ENCODE measurements at regions not wholly inside any gene's neighbourhood (a gene's known extent, or its start where the extent isn't known, plus 50 kb on each side); places are given as distances from the start of the nearest gene placed in this dataset.
A peak's percentile ranks its signal among the peaks of the same experiment; 100 is the strongest.

DNA sequence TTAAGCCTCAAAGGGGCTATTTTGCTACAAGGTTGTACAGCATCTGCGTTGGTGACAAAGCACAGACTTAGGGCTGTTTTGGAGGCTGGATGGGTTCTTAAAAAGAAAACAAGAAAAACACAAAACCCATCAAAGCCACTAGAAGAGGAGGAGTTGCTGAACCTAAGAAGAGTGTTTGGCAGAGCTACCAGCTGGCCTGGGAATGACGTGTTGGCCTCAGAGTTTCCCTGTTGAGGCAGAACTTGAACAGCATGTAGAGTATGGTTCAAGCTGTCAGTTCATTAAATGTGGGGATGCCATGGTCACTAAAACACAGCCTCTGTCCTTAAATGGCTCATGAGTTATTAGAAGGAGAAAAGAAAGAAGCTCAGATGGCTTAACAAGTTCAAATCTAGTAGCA lies 162.5 kb downstream of the TTC32 start:
- WGBS, 2 donors = 78 to 81% methylated on average over 2 of the region's 2 CpGs
- no peaks in the 10 kb centered on the region for H3K9me3 ChIP-seq
- no peak overlapping the region for H3K4me3 ChIP-seq
- H3K36me3 ChIP-seq = no peaks in the 10 kb centered on the region
- DNase-seq (ENCODE audit: low spot score in 2 of 2) = peak in 1 of 2 donors; percentile 21
- no peaks in the 10 kb centered on the region for H3K27me3 ChIP-seq
- peaks cover 0 to 13% (median 0%) of the 10 kb centered on the region in 4 donors for H3K4me1 ChIP-seq
- H3K27ac ChIP-seq = peak overlapping the region in 3 of 4 donors; percentile 19 to 62 (median 27)
- TF ChIP-seq CTCF (IDR thresholded peaks at IDR 0.05) = no peak
- TF ChIP-seq POLR2A (IDR thresholded peaks at IDR 0.05) = no peak
- no peak for TF ChIP-seq EP300 (IDR thresholded peaks at IDR 0.05)

GRCh38 chr2:19738707-19739106 lies 163.1 kb downstream of the TTC32 start:
- Histone ChIP-seq H3K4me1 (peaks cover 0 to 13% (median 0%) of the 10 kb centered on the region in 4 donors), H3K27ac (peak overlapping the region in 3 of 4 donors; percentile 38 to 66 (median 59)), H3K27me3 (no peaks in the 10 kb centered on the region), H3K9me3 (no peaks in the 10 kb centered on the region), H3K36me3 (no peaks in the 10 kb centered on the region), H3K4me3 (no peak overlapping the region)
- peak; percentile 33 to 68 for DNase-seq (ENCODE audit: low spot score in 2 of 2)
- 73 to 74% methylated on average over 11 of the region's 11 CpGs for WGBS, 2 donors
- TF ChIP-seq CTCF (IDR thresholded peaks at IDR 0.05) (no peak), EP300 (IDR thresholded peaks at IDR 0.05) (peak in 1 of 2 donors; percentile 78)

GRCh38 chr2:19736191-19736831 lies 165.5 kb downstream of the TTC32 start:
- no peaks in the 10 kb centered on the region for H3K36me3 ChIP-seq
- DNase-seq (ENCODE audit: low spot score in 2 of 2) = peak; percentile 16 to 37
- H3K27me3 ChIP-seq = no peaks in the 10 kb centered on the region
- H3K27ac ChIP-seq = no peak overlapping the region
- H3K9me3 ChIP-seq = no peaks in the 10 kb centered on the region
- no peak overlapping the region for H3K4me3 ChIP-seq
- WGBS, 2 donors = 57 to 66% methylated on average over 8 to 10 of the region's 10 CpGs
- H3K4me1 ChIP-seq = peaks cover 0 to 13% (median 0%) of the 10 kb centered on the region in 4 donors
- TF ChIP-seq CTCF (IDR thresholded peaks at IDR 0.05) = no peak
- TF ChIP-seq POLR2A (IDR thresholded peaks at IDR 0.05) = no peak
- no peak for TF ChIP-seq EP300 (IDR thresholded peaks at IDR 0.05)

DNA sequence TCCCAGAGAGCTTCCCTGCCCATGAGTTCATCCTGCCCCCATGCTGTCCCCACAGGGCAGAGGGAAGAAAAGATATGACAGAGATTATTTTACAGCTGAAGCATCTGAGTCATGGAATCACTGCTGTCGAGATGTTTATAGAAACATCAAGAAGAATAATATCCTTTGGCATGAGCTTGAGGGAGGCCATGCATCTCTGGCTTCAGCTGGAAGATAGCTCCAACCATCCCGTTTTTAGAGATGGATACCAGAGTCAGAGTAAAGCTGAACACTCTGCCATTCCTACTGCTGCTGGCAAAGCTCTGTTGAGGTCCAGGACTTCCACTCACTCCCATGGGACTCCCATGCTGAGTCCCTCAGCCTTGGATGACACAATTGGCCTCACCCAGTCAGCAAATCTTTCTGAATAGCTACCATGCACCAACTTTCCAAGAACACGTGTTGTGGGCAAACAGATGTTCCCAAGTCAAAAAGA lies 167.8 kb downstream of the TTC32 start:
- H3K27me3 ChIP-seq = no peaks in the 10 kb centered on the region
- WGBS, 2 donors = 52 to 75% methylated on average over 3 of the region's 3 CpGs
- no peaks in the 10 kb centered on the region for H3K9me3 ChIP-seq
- TF ChIP-seq CTCF (IDR thresholded peaks at IDR 0.05) = no peak
- TF ChIP-seq EP300 (IDR thresholded peaks at IDR 0.05) = no peak
- TF ChIP-seq POLR2A (IDR thresholded peaks at IDR 0.05) = no peak
- H3K36me3 ChIP-seq = no peaks in the 10 kb centered on the region
- peaks cover 0 to 13% (median 0%) of the 10 kb centered on the region in 4 donors for H3K4me1 ChIP-seq
- H3K4me3 ChIP-seq = no peak overlapping the region
- no peak for DNase-seq (ENCODE audit: low spot score in 2 of 2)
- no peak overlapping the region for H3K27ac ChIP-seq

- H3K27me3 ChIP-seq = no peaks in the 10 kb centered on the region
- H3K9me3 ChIP-seq = no peaks in the 10 kb centered on the region
- H3K4me1 ChIP-seq = peaks cover 0 to 14% (median 0%) of the 10 kb centered on the region in 4 donors
- TF ChIP-seq EP300 (IDR thresholded peaks at IDR 0.05) (no peak), CTCF (IDR thresholded peaks at IDR 0.05) (no peak), POLR2A (IDR thresholded peaks at IDR 0.05) (no peak)
- no peaks in the 10 kb centered on the region for H3K36me3 ChIP-seq
- no peak for DNase-seq (ENCODE audit: low spot score in 2 of 2)
- no peak overlapping the region for H3K4me3 ChIP-seq
- 88 to 89% methylated on average over 4 of the region's 4 CpGs for WGBS, 2 donors
- no peak overlapping the region for H3K27ac ChIP-seq
These were observed 168.4 kb downstream of the TTC32 start for GRCh38 chr2:19733390-19733789.
